HL-60 (cell line): ENCODE measurements at regions not wholly inside any gene's neighbourhood (a gene's known extent, or its start where the extent isn't known, plus 50 kb on each side); places are given as distances from the start of the nearest gene placed in this dataset.

Experiments used
- CTCF ChIP-seq: IDR thresholded peaks from one replicate; pipeline ENCODE4 v1.5.1; 2011; ENCODE audit warnings: low read length, control low read depth, inconsistent platforms; ENCODE audit not compliant: insufficient read depth
- TF ChIP-seq, protein P1 (sequence below): IDR thresholded peaks from 2 replicates; pipeline ENCODE4 v1.6.1; 2012; ENCODE audit warnings: low read depth; ENCODE audit not compliant: insufficient replicate concordance

- TF ChIP-seq CTCF = no peak
- TF ChIP-seq, protein P1, sequence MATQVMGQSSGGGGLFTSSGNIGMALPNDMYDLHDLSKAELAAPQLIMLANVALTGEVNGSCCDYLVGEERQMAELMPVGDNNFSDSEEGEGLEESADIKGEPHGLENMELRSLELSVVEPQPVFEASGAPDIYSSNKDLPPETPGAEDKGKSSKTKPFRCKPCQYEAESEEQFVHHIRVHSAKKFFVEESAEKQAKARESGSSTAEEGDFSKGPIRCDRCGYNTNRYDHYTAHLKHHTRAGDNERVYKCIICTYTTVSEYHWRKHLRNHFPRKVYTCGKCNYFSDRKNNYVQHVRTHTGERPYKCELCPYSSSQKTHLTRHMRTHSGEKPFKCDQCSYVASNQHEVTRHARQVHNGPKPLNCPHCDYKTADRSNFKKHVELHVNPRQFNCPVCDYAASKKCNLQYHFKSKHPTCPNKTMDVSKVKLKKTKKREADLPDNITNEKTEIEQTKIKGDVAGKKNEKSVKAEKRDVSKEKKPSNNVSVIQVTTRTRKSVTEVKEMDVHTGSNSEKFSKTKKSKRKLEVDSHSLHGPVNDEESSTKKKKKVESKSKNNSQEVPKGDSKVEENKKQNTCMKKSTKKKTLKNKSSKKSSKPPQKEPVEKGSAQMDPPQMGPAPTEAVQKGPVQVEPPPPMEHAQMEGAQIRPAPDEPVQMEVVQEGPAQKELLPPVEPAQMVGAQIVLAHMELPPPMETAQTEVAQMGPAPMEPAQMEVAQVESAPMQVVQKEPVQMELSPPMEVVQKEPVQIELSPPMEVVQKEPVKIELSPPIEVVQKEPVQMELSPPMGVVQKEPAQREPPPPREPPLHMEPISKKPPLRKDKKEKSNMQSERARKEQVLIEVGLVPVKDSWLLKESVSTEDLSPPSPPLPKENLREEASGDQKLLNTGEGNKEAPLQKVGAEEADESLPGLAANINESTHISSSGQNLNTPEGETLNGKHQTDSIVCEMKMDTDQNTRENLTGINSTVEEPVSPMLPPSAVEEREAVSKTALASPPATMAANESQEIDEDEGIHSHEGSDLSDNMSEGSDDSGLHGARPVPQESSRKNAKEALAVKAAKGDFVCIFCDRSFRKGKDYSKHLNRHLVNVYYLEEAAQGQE = no peak
Measured at GRCh38 chr10:91741356-91741755, 56.9 kb upstream of the TNKS2 start.
